Body of pancreas (tissue), 4 donors: ENCODE measurements at regions not wholly inside any gene's neighbourhood (a gene's known extent, or its start where the extent isn't known, plus 50 kb on each side); places are given as distances from the start of the nearest gene placed in this dataset.

Experiments used
- CTCF ChIP-seq, 7 experiments: fragments of 450-650 bp in 4 of 7; fragments of 200-600 bp in 3 of 7; sonication (generic) in 3 of 7; IDR thresholded peaks; one replicate each; pipeline ENCODE4 v1.5.1; 2016 to 2019; ENCODE audit warnings: antibody characterized with exemption in 7 of 7
- POLR2A ChIP-seq, 3 donors: fragments of 450-650 bp; IDR thresholded peaks; one replicate each; pipeline ENCODE4 v1.6.1; 2016; ENCODE audit warnings: antibody characterized with exemption in 3 of 3, mild to moderate bottlenecking in 2 of 3

DNA sequence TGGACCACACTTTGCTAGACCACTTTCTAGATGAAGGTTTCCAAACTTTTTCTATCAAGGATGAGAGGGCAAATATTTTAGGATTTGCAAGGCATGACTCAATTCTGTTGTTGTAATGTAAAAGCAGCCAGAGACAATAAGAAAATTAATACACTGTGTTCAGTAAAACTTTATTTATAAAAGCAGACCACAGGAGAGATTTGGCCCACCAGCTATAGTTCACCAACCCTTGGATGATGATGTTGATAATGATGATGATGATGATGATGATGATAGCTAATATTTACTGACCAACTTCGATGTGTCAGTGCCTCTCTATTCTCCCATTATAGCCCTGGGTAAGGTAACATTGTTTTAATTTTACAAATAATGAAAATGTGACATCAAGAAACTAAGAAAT lies 156.5 kb downstream of the BTG1 start:
- TF ChIP-seq CTCF (IDR thresholded peaks at IDR 0.05) (no peak), POLR2A (IDR thresholded peaks at IDR 0.05) (no peak)
